ENCODE measurements at regions not wholly inside any gene's neighbourhood (a gene's known extent, or its start where the extent isn't known, plus 50 kb on each side); places are given as distances from the start of the nearest gene placed in this dataset.

DNA sequence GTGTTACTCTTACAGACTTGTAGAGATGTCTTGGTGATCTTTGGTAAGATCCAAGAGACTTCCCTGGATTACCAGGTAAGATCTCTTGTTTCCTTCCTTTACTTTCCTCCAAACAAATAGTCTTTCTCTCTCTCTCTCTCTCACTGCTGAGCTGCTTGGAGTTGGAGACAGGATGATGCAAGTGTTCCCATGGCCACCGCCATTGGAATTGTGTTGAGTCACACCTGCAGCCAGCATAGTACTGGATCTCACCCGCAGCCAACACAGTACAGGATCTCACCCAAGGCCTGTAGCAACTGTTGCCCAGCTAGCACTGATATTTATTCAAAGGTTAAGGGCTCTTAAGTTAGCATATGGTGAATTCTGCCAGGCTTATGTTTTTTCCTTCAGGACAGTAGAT is 1080.9 kb downstream of the FAT4 start:
- no peak for TF ChIP-seq YY1 (IDR thresholded peaks at IDR 0.05; ENCODE audit: insufficient read depth, insufficient read length)
- no peak for TF ChIP-seq ZNF274 (IDR thresholded peaks at IDR 0.05; ENCODE audit: low read depth, low read length)
- no peak for TF ChIP-seq SUZ12 (IDR thresholded peaks at IDR 0.05; ENCODE audit: extremely low read depth, insufficient read depth, insufficient read length)
